ENCODE measurements at regions not wholly inside any gene's neighbourhood (a gene's known extent, or its start where the extent isn't known, plus 50 kb on each side); places are given as distances from the start of the nearest gene placed in this dataset.

- TF ChIP-seq, protein P1, sequence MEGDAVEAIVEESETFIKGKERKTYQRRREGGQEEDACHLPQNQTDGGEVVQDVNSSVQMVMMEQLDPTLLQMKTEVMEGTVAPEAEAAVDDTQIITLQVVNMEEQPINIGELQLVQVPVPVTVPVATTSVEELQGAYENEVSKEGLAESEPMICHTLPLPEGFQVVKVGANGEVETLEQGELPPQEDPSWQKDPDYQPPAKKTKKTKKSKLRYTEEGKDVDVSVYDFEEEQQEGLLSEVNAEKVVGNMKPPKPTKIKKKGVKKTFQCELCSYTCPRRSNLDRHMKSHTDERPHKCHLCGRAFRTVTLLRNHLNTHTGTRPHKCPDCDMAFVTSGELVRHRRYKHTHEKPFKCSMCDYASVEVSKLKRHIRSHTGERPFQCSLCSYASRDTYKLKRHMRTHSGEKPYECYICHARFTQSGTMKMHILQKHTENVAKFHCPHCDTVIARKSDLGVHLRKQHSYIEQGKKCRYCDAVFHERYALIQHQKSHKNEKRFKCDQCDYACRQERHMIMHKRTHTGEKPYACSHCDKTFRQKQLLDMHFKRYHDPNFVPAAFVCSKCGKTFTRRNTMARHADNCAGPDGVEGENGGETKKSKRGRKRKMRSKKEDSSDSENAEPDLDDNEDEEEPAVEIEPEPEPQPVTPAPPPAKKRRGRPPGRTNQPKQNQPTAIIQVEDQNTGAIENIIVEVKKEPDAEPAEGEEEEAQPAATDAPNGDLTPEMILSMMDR (IDR thresholded peaks at IDR 0.05) = no peak
- TF ChIP-seq SIN3A (IDR thresholded peaks at IDR 0.05; ENCODE audit: borderline replicate concordance, insufficient read depth, low read depth, low read length) = no peak
These were observed 121.5 kb upstream of the SOD1 start for GRCh38 chr21:31537872-31538576.
